ENCODE measurements at regions not wholly inside any gene's neighbourhood (a gene's known extent, or its start where the extent isn't known, plus 50 kb on each side); places are given as distances from the start of the nearest gene placed in this dataset.

- TF ChIP-seq CTCF (conservative IDR thresholded peaks at IDR 0.05 in 1 of 2, IDR thresholded peaks at IDR 0.05 in 1 of 2; ENCODE audit: low read depth in 1 of 2, low read length in 2 of 2) (no peak), EZH2 (IDR thresholded peaks at IDR 0.05; ENCODE audit: low read length, missing control alignments) (no peak)
Observed at GRCh38 chr22:34035209-34035608, 114.9 kb upstream of the LARGE1 start.
